ENCODE measurements at regions not wholly inside any gene's neighbourhood (a gene's known extent, or its start where the extent isn't known, plus 50 kb on each side); places are given as distances from the start of the nearest gene placed in this dataset.

GRCh38 chr13:95492044-95492801 lies 60.3 kb upstream of the CLDN10 start:
- TF ChIP-seq CTCF (IDR thresholded peaks at IDR 0.05) (no peak), POLR2A (IDR thresholded peaks at IDR 0.05) (no peak)

Measured in testis (tissue), 2 donors.